Activated naive CD8-positive, alpha-beta T cell treated with anti-CD3 and anti-CD28 coated beads for 36 hours (primary cell): ENCODE measurements at regions not wholly inside any gene's neighbourhood (a gene's known extent, or its start where the extent isn't known, plus 50 kb on each side); places are given as distances from the start of the nearest gene placed in this dataset.
"Not testable (repeated sequence)": the region's sequence is repeated elsewhere in the genome, so short reads cannot be mapped to it uniquely, and the experiment has no call there.

Source experiments
- DNase-seq: peaks from one replicate; pipeline ENCODE4 v3.0.0; 2021
- H3K27ac Mint-ChIP-seq: one replicate; pipeline ENCODE4 v1.8.0; 2022; ENCODE audit warnings: mild to moderate bottlenecking, moderate library complexity, mixed read lengths
- H3K27me3 Mint-ChIP-seq: one replicate; pipeline ENCODE4 v1.8.0; 2022; ENCODE audit warnings: mild to moderate bottlenecking, mixed read lengths
- H3K36me3 Mint-ChIP-seq: one replicate; pipeline ENCODE4 v1.8.0; 2021; ENCODE audit warnings: mild to moderate bottlenecking, mixed read lengths
- H3K4me1 Mint-ChIP-seq: one replicate; pipeline ENCODE4 v1.8.0; 2021; ENCODE audit warnings: mixed read lengths
- H3K4me3 Mint-ChIP-seq: one replicate; pipeline ENCODE4 v1.8.0; 2022; ENCODE audit warnings: mild to moderate bottlenecking, moderate library complexity, mixed read lengths
- H3K9me3 Mint-ChIP-seq: one replicate; pipeline ENCODE4 v1.8.0; 2022; ENCODE audit warnings: mixed read lengths

DNA sequence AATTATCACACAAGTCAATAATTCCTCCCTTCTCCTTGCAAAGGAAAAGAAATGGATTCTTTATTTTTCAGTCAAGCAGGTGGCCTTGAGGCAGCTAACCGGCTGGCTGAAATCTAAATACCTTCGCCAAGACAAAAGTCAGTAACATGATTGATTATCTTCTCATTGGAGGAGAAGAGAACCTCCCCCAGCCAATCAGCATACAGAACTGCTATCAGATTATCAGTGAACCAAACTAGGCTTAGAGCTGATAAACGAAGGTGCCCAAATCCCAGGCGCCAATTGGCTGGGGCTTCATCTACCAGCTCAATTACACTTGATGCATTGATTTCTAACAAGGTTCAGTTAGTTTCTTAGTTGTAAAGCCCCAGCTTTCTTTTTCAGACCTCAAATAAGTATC, 152.4 kb upstream of the NOCT start:
- H3K4me1 Mint-ChIP-seq, result peaks cover 2% of the 10 kb centered on the region
- no peaks in the 10 kb centered on the region for H3K36me3 Mint-ChIP-seq
- H3K27me3 Mint-ChIP-seq, result peaks cover 11% of the 10 kb centered on the region
- H3K27ac Mint-ChIP-seq, result no peak overlapping the region
- no peak overlapping the region for H3K4me3 Mint-ChIP-seq
- no peaks in the 10 kb centered on the region for H3K9me3 Mint-ChIP-seq
- DNase-seq, result no peak

GRCh38 chr4:138861135-138861534, 154.4 kb upstream of the NOCT start:
- Mint-ChIP-seq H3K27me3 (peaks cover 12% of the 10 kb centered on the region), H3K9me3 (no peaks in the 10 kb centered on the region), H3K36me3 (no peaks in the 10 kb centered on the region), H3K27ac (no peak overlapping the region), H3K4me1 (peaks cover 2% of the 10 kb centered on the region), H3K4me3 (no peak overlapping the region)
- no peak for DNase-seq

GRCh38 chr4:138860357-138860756, 155.2 kb upstream of the NOCT start:
- H3K36me3 Mint-ChIP-seq, H3K27ac Mint-ChIP-seq, H3K4me3 Mint-ChIP-seq, DNase-seq, H3K4me1 Mint-ChIP-seq, H3K9me3 Mint-ChIP-seq: not testable (repeated sequence)
- peaks cover 13% of the 10 kb centered on the region for H3K27me3 Mint-ChIP-seq

DNA sequence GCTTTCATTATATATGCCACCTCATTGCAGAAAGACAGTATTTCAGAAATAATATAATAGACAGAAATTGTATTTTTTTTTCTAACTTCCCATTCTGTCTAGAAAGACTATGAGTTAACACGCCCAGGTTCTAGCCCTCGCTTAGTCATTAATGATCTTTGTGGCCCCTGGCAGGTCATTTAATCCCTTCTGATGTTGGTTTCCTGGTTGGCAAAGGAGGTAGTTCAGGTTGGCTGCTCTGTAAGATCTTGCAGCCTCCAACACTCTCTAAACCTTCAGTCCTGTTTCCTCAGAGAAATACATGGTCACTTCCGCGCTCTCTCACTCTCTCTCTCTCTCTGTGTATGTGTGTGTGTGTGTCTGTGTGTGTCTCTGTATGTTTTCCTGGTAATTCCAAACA, 156.3 kb upstream of the NOCT start:
- Mint-ChIP-seq H3K27me3 (peaks cover 7% of the 10 kb centered on the region), H3K4me3 (no peak overlapping the region), H3K36me3 (no peaks in the 10 kb centered on the region), H3K27ac (no peak overlapping the region), H3K9me3 (no peaks in the 10 kb centered on the region), H3K4me1 (no peaks in the 10 kb centered on the region)
- DNase-seq, result no peak

DNA sequence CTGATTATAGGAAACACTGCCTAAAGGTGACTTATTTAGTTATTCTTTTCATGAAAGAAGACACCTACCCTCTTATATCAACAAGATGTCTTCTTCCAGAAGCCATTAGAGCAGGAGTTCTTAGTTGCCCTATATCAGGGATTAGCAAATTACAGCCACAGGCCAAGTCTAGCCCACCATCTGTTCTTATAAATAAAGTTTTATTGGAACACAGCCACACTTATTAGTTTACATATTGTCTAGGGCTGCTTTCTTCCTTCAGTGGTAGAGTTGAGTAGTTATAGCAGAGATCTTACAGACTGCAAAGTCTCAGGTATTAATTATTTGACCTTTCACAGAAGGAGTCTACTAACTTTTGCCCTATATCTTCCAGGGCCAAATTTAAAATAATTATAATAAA, 157.2 kb upstream of the NOCT start:
- no peaks in the 10 kb centered on the region for H3K36me3 Mint-ChIP-seq
- H3K9me3 Mint-ChIP-seq, result no peaks in the 10 kb centered on the region
- peaks cover 7% of the 10 kb centered on the region for H3K27me3 Mint-ChIP-seq
- H3K27ac Mint-ChIP-seq, result no peak overlapping the region
- DNase-seq, result no peak
- H3K4me1 Mint-ChIP-seq, result no peaks in the 10 kb centered on the region
- no peak overlapping the region for H3K4me3 Mint-ChIP-seq

DNA sequence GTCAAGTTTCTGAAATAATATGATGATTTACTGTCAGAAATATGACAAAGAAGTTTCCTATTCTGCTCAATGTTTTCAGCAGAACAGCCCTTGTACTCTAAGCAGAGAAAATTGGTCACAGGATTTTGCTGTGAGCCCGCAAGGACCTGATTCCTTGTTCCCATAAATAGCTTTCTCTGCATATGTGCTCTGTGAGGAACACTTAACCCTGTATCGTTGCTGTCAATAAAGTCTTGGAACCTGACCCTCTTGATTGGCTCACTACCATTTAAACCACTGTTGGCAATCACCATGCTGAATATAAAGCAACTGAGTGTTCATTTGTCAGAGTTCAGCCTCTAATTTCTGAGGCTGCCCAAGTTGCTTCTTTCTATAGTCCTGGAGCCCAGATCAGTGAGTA, 158.2 kb upstream of the NOCT start:
- Mint-ChIP-seq H3K4me1 (no peaks in the 10 kb centered on the region), H3K27me3 (peaks cover 11% of the 10 kb centered on the region), H3K36me3 (no peaks in the 10 kb centered on the region), H3K4me3 (no peak overlapping the region), H3K27ac (no peak overlapping the region), H3K9me3 (peaks cover 2% of the 10 kb centered on the region)
- DNase-seq, result no peak

DNA sequence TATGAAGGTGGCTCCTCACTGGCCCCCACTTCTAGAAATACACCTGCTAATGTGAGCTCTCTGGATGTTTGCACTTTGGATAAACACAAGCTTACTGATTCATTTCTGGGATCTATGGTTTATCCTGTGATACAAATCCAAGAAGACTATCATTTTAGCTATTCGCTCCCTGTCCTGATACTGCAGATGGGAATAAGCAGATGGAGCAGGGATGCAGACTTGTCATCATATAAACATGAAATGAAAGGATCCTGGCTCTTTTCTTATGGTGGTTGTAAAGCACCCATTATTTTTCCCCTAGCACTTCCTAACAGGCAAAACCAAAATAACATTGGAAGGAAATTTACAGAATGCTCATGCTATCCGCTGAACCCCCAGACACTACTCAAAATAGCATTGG, 162.9 kb upstream of the NOCT start:
- Mint-ChIP-seq H3K4me1 (peaks cover 4% of the 10 kb centered on the region), H3K36me3 (no peaks in the 10 kb centered on the region), H3K4me3 (no peak overlapping the region), H3K27me3 (peaks cover 21% of the 10 kb centered on the region), H3K9me3 (peaks cover 2% of the 10 kb centered on the region), H3K27ac (no peak overlapping the region)
- DNase-seq, result no peak

GRCh38 chr4:138851391-138852335, 163.9 kb upstream of the NOCT start:
- no peaks in the 10 kb centered on the region for H3K36me3 Mint-ChIP-seq
- H3K9me3 Mint-ChIP-seq, result peaks cover 2% of the 10 kb centered on the region
- H3K4me1 Mint-ChIP-seq, result peaks cover 4% of the 10 kb centered on the region
- peaks cover 21% of the 10 kb centered on the region for H3K27me3 Mint-ChIP-seq
- no peak overlapping the region for H3K4me3 Mint-ChIP-seq
- DNase-seq, result no peak
- no peak overlapping the region for H3K27ac Mint-ChIP-seq

DNA sequence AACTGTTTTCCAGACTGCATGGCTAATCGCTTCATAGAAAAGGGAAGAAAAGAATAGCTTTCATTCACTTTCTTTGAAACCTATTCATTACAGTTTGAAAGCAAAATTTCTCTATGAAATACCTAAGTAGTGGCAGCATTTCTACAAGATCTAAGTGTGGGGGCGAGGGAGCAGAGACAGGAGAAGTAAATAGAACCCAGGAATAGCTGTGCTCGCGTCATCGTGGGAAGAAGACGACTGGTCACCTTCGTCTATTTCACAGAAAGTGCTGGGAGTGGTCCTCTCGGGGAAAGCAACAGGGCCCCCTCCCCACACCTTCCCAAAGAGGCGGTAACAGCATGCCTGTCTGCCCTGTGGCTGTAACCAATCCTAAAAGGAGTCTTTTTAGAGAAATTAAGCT, 169.9 kb upstream of the NOCT start:
- Mint-ChIP-seq H3K27ac (no peak overlapping the region), H3K4me1 (no peaks in the 10 kb centered on the region), H3K9me3 (no peaks in the 10 kb centered on the region), H3K4me3 (no peak overlapping the region), H3K36me3 (no peaks in the 10 kb centered on the region), H3K27me3 (peaks cover 14% of the 10 kb centered on the region)
- no peak for DNase-seq

DNA sequence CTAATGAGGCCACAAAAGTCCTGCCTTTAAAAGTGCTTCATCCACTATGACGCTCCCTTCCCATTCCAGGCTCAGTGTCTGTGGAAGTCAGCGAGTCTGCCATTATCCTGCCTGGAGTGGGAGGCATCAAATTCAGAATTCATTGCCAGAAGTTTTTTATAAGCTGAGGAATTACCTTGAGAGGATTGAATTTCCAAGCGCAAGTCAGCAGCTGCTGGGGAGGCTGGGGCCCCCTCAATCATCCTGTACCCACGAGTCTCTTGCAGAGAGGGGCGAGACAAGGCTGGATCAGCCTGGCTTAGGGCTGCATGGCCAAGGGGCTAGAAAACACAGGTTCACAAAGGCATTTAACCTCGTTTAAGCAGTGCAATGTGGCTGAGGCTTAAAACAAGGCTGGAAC, 170.5 kb upstream of the NOCT start:
- no peak for DNase-seq
- Mint-ChIP-seq H3K27ac (no peak overlapping the region), H3K27me3 (peaks cover 15% of the 10 kb centered on the region), H3K9me3 (no peaks in the 10 kb centered on the region), H3K4me1 (no peaks in the 10 kb centered on the region), H3K4me3 (no peak overlapping the region), H3K36me3 (no peaks in the 10 kb centered on the region)

DNA sequence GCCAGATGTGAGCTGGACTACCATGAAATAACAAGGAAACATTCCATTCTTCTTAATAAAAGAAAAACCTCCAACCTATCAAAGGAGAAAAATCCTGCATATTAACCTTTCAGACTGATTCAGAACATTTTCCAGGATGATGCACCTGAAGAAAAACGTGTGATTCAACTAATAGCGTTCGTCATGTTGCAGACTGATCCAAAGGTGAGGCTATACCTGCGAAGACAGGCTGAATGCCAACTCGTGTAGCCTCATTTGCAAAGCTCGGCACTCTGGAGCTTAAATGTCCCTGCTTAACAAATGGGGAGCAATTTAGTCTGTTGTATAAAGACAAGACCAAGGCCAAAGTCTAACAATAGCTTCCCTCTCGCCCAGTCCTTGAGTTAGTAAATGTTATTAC, 172.0 kb upstream of the NOCT start:
- no peak for DNase-seq
- H3K4me3 Mint-ChIP-seq, result no peak overlapping the region
- H3K27me3 Mint-ChIP-seq, result peaks cover 11% of the 10 kb centered on the region
- H3K4me1 Mint-ChIP-seq, result no peaks in the 10 kb centered on the region
- H3K27ac Mint-ChIP-seq, result no peak overlapping the region
- no peaks in the 10 kb centered on the region for H3K9me3 Mint-ChIP-seq
- H3K36me3 Mint-ChIP-seq, result no peaks in the 10 kb centered on the region

DNA sequence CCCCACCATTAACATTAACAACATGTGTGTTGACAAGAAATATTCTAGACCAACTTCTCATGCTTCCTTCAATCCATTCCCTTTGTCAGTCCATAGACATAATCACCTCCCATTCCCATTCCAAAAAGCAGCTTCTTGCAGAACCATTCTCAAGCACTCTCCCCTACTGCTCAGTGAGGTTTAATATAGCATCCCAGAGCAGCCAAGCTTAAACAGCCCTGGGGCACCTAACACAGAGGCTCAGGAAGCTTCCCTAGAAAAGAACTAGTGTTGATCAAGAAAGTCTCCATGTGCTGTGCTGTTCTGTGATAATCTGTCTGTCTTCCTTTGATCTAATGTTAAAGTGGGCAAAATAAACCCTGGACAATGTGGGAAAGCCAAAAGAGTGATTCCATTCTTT, 174.2 kb upstream of the NOCT start:
- H3K27me3 Mint-ChIP-seq, result peaks cover 8% of the 10 kb centered on the region
- H3K9me3 Mint-ChIP-seq, result no peaks in the 10 kb centered on the region
- H3K4me3 Mint-ChIP-seq, result no peak overlapping the region
- no peaks in the 10 kb centered on the region for H3K4me1 Mint-ChIP-seq
- H3K27ac Mint-ChIP-seq, result no peak overlapping the region
- DNase-seq, result no peak
- no peaks in the 10 kb centered on the region for H3K36me3 Mint-ChIP-seq

DNA sequence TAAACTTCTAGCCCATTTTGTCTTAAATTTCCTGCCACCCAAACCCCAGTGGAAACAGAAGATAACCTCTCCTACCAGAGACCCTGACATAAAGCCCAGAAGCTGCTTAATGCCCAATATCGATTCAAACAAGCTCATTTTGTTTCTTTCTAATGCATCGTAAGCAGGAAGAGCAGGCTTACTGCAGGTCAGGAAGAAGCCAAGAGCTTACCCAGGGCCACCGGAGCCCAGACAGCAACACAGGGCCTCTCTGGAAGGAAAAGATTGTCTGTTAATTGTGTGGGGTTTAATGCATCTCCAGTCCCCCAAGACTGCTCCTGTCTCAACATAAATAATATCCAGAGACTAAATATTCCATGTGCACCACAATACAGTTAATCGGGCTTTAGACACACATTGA, 177.3 kb upstream of the NOCT start:
- H3K27ac Mint-ChIP-seq, result no peak overlapping the region
- no peaks in the 10 kb centered on the region for H3K4me1 Mint-ChIP-seq
- DNase-seq, result no peak
- no peaks in the 10 kb centered on the region for H3K36me3 Mint-ChIP-seq
- peaks cover 13% of the 10 kb centered on the region for H3K27me3 Mint-ChIP-seq
- H3K4me3 Mint-ChIP-seq, result no peak overlapping the region
- H3K9me3 Mint-ChIP-seq, result no peaks in the 10 kb centered on the region

DNA sequence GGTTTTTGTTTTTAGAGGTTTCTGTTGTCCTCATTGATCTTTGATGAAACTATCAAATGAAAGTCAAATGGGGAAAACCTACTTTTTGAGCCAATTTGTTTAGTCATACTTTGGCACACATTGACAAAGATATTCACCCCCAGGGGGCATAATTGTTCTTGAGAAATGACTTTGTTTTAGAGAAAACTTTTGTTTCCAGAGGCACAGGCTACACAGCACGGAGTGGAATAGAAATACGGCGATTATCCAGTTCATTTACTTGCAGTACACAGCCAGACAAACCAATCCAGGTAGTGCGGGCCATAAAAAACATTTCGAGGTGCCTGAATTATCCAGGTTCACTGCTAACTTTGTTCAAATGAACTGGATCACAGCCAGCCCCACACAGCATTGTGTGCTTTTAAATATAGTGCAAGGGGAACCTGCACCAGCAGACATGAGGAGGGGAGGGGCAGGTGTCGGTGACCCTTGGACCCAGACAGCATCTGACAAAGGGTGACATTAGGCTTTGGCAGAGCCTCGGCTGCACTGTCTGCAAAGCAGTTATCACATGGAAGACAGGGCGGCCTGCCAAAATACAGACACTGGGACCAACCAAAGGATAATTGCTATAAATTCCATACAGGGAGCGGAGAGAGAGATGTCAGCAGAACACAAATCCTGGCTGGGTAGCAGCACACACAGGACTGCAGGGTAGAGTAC, 179.6 kb upstream of the NOCT start:
- no peak overlapping the region for H3K27ac Mint-ChIP-seq
- no peak overlapping the region for H3K4me3 Mint-ChIP-seq
- peaks cover 4% of the 10 kb centered on the region for H3K4me1 Mint-ChIP-seq
- H3K9me3 Mint-ChIP-seq, result no peaks in the 10 kb centered on the region
- no peak for DNase-seq
- H3K36me3 Mint-ChIP-seq, result no peaks in the 10 kb centered on the region
- peaks cover 9% of the 10 kb centered on the region for H3K27me3 Mint-ChIP-seq

- Mint-ChIP-seq H3K9me3 (no peaks in the 10 kb centered on the region), H3K27me3 (peaks cover 5% of the 10 kb centered on the region), H3K36me3 (no peaks in the 10 kb centered on the region), H3K4me3 (no peak overlapping the region), H3K27ac (no peak overlapping the region), H3K4me1 (peaks cover 4% of the 10 kb centered on the region)
- no peak for DNase-seq
These were observed 181.6 kb upstream of the NOCT start for GRCh38 chr4:138833974-138834373.

GRCh38 chr4:138832563-138832962, 183.0 kb upstream of the NOCT start:
- no peak for DNase-seq
- Mint-ChIP-seq H3K27me3 (peaks cover 5% of the 10 kb centered on the region), H3K36me3 (no peaks in the 10 kb centered on the region), H3K4me3 (no peak overlapping the region), H3K9me3 (no peaks in the 10 kb centered on the region), H3K27ac (no peak overlapping the region), H3K4me1 (peaks cover 4% of the 10 kb centered on the region)
